DMS53 (cell line): ENCODE measurements at regions not wholly inside any gene's neighbourhood (a gene's known extent, or its start where the extent isn't known, plus 50 kb on each side); places are given as distances from the start of the nearest gene placed in this dataset.

ENCODE experiments used
- DNase-seq: peaks from one replicate; lab custom pipeline; 2025; lab: John Stamatoyannopoulos, UW

DNA sequence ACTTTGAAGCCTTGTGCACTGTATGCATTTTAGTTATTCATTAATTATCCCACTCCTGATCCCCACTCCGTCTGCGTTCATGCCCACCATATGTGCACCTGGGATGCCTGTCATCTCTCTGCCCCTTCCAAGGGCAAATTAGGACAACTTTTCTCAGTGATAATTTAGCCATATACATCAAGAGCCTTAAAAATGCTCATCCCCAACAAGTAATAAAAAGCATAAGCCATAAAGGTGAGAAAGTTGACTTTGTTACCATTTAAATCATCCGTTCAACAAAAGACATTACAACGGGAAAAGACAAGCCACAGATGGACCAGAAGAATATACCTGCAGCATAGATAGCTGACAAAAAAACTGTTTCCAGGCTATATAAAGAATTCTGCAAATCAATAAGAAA, 131.4 kb upstream of the LINGO1 start:
- no peak for DNase-seq

DNA sequence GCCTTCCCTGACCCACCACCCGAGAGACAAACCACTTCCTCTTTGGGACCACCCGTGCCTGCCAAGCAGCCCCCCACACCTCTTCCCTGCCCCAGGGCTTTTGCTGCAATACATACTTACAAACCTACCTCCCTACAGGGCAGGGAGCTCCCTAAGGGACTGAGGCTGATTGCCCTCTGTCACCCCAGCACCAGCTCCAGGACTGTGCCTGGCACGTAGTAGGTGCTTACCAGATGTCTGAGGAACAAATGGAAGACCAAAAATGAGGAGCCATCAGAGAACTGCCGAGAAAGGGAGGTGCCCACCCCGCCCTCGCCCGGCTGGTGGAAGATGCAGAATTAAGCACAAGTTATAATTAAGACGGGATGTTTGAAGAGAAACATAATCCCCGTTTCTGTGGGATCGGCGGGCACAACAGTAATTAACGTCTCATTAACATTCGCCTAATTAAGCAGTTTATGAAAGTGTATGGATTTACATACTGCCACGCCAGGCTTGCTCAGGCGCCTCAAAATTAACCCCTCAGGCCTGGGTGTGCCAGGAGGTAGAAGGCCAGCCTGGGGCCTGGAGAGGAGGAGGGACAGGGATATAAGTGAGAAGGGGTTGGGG, 130.1 kb upstream of the LINGO1 start:
- no peak for DNase-seq

DNA sequence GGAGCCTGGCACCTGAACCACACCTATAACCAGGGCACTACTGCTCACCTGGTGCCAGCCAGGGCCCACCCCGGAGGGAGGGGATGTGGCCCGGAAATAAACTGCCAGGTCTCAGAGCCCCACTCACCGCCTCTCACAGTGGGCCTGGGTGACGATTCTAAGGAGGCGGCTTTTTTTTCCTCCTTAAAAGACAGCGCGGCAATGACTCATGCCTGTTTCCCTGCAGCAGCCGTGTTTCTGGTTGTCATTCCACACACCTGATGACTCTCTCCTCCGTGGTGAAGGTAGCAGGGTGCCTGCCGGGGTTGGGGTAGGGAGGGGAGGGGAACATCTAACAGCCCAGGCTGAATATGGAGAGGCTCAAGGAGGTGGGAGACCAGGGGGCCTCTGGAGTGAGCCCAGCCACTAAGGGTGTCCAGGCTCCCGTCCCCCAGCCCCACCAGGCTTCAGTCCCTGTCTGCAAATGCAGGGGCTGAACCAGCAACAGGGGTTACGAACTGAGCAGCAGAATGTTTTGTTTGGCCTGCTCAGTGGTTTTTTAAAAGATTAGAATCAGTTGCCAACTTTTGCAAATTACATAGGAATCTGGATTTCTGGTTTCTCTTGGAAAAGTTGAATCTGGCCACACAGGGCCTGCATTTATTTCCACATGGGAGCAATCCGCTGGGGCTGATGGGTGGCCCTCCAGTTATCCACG, 127.3 kb upstream of the LINGO1 start:
- no peak for DNase-seq

DNA sequence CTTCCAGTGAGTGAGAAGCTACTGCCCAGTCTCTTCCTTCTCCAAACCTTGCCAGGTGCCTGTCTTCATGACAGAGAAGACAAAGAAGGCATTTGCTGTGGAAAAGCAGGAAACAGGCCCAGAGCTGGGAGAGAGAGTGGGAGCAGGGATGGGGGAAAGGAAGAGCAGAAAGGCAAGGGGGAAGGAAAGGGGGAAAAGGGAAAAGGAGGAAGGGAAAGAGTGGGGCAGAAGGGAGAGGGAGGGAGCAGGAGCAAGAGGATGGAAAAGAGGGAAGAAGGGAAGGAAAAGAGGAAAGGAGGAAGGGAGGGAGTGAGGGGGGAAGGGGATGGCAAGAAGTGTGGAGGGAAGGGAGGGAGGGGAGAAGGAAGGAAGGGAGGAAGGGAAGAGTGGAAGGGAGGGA, 121.2 kb upstream of the LINGO1 start:
- no peak for DNase-seq

DNA sequence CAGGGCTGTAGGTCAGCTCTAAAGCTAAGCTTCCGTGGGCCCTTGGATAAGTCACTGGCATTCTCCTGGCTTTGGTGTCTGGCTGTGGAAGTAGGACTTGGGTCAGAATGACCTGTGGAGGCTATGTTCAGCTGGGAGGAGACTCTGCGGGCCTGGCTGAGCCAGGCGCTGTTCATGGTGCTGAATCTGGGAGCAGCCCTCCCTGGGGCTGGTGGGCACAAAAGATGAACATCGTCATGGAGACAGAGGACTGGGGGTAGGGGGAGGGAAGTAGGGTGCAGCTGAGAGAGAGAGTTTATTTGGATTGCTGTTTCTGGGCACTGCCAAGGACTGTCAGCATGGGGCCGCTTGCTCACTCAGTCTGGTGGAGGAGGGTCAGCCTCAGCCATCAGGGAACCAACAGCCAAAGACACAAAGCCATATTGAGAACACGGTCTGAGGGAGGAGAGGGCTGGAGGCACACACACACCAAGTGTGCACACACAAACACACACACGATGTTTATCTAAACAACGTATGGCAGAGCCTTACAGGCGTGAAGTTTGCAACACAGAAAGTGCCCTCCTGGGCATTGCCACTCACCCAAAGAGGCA, 120.7 kb upstream of the LINGO1 start:
- peak; percentile 10 for DNase-seq

GRCh38 chr15:77749998-77750540, 117.4 kb upstream of the LINGO1 start:
- no peak for DNase-seq

DNA sequence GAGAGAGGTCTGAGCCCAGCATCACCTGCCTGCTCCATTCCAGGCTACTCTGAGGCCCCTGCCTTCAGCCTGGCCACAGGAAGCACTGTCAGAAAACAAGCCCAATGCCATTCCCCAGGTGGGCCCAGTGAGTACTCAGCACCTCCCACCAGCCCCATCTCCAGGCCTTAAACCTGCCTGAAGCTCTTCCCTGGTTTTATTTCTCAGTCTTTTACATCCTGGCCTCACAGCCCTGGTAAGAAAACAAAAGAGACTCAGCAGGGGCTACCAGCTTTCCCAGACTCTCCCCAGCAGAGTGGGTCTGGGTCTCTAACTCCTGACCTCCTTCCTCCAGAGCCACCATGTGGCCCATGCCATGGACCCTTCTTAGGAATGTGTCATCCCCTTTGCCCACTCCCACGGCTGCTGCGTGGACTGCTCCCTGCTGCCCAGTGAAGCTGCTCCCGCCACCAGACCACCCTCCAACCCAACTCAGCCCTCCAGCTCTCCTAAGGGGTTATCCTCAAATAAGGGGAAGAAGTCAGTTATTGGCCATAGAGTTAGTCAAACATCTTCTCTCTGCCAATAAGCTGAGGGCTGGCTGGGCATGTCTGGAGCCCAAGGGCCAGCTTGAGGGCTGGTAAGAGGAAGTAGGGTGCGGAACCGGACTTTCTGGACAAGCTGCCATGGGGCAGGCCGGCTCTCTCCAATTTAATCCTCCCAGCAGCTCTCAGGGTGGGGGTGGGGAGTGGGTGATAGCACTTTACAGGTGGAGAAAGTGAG, 116.7 kb upstream of the LINGO1 start:
- no peak for DNase-seq

DNA sequence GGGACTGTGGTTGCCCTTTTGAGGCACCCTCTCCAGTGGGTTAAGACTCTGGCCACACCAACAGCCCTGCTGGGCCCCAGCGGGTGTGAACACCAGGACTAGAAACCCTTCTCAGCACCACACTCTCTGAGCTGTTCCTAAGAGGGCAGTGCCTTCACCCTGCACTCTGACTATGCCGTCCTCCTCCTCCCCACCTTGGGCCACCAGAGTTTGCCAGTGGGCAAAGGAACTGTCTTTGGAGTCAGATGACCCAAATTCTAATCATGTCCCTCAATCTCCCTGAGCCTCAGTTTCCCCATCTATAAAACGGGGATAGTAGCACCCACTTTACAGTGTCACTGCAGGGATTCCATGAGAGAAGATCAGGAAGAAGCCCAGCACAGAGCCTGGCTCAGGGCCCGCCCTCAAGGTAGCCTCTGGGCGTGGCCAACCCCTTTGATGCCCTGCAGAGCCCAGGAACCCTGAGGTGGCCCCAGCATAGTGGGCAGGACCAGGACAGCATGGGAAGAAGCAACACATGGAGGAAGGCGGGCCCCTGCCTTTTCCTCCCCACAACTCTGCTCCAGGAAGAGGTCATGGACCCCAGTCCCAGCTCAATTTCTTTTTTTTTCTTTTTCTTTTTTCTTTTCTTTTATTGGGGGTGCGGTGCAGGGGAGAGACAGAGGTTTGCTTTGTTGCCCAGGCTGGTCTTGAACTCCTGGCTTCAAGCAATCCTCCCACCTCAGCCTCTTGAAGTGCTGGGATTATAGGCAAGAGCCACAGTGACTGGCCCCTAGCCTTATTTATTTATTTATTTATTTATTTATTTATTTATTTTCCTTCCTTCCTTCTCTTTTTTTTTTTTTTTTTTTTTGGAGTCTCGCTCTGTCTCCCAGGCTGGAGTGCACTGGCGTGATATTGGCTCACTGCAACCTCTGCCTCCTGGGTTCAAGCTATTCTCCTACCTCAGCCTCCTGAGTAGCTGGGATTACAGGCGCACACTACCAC, 115.7 kb upstream of the LINGO1 start:
- peak; percentile 9 for DNase-seq

DNA sequence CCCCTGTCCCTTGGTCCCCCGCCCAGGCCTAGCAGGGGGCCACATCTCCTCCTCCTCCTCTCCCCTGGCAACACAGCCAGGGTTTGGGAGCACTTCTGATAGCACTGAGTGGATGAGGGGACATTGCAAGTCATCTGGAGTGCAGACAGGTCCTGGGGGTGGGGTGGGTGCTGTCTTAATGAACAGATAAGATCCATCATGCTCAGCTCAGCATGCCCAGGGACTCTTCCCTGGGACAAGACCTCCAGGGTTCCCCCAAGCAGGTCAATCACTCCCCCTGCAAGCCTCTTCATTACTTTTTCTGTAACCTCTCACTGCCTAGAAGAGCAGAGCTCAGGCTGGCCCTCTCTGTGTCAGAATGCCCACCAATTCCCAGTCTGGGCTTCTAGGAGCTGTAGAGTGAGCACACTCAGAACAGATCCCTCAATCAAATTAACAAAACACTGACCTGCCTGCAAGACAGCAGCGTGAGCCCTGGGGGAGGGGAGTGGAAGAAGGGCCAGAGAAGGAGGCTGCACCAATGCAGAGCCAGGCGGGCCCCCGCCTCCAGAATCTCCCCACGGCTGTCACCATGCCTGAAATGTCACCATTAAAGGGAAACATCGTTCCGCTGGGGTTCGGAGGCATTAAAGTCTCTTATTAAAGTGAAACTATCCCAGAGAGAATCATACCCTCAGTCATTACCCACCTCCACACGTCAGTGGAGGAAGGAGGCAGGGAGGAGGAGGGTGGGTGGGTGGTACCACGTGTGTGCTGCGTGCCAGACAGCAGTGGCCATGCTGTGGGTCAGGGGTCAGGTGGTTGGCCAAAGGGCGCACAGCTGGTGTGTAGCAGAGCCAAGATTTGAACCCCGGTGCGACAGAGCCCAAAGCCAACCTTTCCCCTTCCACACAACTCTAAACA, 114.7 kb upstream of the LINGO1 start:
- DNase-seq, result no peak

DNA sequence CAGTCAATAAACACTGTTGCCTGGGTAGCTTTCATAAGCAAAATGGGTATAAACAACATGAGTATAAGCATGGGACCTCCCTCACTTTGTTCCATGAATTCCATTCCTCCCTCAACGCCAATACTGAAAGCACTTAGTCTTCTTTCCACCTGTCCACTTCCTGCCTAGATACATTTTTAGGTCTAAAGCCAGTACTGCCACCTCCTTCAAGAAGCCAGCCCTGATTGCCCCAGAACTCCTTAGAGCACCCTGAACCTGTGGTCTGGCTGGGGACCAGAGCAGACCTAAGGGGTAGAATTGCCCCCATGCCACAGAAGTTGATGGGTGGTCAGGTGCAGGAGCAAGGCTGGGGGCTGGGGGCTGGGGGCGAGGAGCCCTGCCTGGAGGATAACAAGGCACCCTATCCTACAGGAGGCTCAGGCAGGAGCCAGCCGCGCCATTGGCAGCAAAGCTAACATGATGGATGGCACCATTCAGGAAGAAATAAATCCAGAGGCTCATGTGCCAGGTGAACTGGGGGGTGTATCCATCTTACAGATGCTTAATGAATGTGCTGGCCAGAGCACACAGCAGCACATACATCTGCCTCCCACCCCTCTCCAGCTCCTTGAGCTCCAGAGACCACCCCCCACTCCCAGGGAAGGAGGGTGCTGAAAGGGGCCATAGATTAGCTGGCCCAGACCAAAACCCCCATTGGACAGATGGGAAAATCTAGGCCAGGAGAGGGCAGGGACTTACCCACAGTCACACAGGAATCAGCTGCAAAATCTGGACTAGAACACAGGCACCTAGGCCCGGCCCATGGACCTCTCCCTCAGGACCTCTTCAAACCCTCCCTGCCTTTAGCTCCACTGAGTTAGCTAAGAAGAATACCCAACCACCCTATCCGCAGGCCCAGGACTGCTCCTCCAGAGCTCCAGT, 113.8 kb upstream of the LINGO1 start:
- no peak for DNase-seq

DNA sequence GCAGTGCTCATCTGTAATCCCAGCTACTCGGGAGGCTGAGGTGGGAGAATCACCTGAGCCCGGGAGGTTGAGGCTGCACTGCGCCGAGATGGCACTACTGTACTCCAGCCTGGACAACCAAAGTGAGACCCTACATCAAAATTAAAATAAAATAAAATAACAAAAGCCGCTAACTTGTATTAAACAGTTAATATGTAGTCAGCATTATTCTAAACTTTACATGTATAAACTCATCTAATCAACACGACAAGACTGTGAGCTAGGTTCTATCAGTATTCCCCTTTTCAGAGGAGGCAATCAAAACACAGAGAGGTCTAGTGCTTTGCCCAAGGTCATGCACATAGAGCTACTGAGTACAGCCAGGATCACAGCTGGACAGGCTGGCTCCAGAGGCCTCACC, 111.7 kb upstream of the LINGO1 start:
- no peak for DNase-seq

- DNase-seq, result no peak
Measured at GRCh38 chr15:77742570-77742969, 109.9 kb upstream of the LINGO1 start.

DNA sequence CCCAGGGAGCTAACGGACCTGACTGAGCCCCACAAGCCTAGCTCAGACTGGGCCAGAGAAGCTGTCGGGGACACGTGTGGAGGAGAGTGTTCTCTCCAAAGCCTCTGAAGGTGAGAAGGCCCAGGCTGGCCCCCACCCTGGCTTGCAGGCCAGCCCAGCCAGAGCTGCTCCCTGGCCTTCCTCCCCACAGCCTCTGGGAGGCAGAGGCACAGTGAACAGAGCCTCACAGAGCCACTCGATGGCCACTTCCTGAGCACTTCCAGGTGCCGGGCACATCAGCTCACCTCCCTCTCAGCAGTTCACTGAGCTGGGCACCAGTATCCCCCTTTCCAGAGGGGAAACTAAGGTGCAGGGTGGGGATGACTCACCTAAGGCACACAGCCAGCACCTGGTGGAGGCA, 109.4 kb upstream of the LINGO1 start:
- DNase-seq, result no peak

DNA sequence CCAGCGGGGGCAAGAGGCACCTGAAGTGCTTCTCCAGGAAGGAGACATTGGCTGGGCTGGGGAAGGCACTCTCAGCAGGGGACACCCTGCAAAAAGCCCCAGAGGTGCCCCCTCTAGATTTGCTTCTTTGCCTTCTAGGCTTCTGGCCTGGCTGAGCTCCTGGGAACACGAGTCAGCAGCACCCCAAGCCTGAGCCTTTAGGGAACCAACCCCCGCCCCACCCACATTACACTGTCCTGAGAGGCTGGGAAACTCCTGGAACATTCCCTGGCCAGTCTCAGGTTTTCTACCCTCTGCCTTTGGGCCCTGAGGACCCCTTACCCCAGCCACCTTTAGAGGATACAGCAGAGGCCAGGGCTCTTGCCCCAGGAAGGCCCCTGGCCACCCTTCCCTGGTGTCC, 108.4 kb upstream of the LINGO1 start:
- DNase-seq, result no peak

DNA sequence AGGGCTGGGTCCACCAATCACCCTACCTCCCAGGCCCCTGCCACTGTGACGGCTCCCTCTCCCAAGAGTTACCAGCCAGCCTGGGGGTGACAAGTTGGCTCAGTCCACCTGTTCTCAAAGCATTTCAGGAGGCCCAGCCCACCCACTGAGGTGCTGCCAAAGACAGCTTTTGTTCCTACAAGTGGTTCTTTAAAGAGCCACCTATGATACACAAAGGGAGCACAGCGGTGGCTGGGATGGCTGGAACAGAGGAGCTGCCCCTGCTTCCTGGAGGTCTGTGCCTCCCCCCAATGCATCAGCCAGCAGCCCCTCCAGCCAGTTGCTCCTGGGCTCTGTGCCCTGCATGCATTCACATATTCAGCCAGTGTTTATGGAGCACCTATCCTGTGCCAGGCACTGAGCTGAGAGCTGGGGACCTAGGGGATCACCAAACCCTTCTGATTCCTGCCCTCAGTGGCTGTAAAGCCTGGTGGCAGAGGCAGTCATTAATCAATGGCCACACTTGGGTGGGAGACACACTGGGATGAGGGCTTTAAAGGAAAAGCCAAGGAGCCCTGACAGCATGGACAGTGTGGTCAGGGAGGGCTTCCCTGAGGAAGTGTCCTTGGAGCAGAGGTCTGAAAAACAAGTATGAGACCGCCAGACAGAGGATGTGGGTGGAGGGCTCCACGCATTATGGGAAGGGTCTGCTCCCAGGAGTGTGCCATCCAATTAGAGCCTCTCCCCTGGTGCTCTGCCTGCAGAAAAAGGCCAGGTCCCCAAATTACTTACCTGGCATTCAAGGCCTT, 107.1 kb upstream of the LINGO1 start:
- DNase-seq, result no peak

DNA sequence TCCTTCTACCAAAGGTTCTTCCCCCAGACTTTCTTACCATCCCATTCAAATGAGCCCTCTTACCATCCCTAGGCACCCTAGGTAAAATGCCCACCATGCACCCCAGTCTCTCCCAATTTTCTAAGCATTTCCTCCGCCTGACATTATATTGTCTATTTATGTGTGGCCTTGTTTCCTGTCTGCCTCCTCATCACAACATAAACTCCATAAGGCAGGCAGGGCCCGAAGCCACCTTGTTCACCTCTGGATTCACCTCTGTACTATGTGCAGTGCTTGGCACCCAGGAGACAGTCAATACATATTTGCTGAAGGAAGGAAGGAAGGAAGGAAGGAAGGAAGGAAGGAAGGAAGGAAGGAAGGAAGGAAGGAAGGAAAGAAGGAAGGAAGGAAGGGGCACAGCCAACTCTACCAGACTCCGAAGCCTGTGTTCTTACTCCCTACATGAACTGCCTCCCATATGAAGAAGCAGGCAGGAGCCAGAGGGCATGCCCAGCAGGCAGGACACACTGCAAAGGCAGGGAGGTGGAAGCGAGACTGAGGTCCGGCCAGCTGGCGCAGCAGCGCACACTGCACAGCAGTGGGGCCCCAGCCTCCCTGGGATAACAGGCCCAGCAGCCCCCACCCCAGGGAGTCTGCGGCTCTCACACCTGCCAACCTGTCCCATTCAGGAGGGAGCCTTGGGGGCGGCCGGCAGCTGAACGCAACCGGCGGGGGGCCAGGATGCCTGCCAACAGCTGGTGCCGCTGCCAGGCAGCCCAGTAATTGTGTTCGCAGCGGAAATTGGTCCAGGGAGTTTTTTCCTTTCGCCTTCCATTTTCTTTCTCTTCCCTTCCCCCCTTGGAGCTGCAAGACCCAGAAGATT, 106.0 kb upstream of the LINGO1 start:
- DNase-seq, result no peak

DNA sequence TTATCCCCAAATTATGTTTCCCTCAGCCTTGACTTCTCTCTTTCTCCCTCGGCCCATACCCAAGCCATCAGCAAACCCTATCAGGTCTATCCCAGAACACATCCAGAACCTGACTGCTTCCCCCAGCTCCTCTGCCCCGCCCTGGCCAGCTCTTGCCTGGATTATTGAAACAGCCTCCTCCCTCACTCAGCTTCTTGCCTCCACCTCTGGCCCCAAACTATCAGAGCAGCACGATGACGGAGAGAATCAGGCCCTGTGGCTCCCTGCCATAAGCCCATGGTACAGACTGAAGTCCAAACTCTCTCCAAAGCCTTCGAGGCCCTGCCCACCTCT, 105.3 kb upstream of the LINGO1 start:
- DNase-seq, result no peak
